Transverse colon (tissue), 4 donors: ENCODE measurements at regions not wholly inside any gene's neighbourhood (a gene's known extent, or its start where the extent isn't known, plus 50 kb on each side); places are given as distances from the start of the nearest gene placed in this dataset.

Experiments used
- EP300 ChIP-seq: sonication (generic); formaldehyde crosslinking; IDR thresholded peaks from one replicate; pipeline ENCODE4 v1.6.1; 2017; ENCODE audit warnings: antibody characterized with exemption, low read depth
- POLR2A ChIP-seq: fragments of 450-650 bp; IDR thresholded peaks from one replicate; pipeline ENCODE4 v1.6.1; 2016; ENCODE audit warnings: antibody characterized with exemption, mild to moderate bottlenecking, moderate library complexity
- POLR2AphosphoS5 ChIP-seq, 3 donors: sonication (generic); formaldehyde crosslinking; IDR thresholded peaks; one replicate each; pipeline ENCODE4 v1.6.1; 2016; ENCODE audit warnings: antibody characterized with exemption in 3 of 3
- TF ChIP-seq, protein P1 (sequence below), 5 experiments: fragments of 200-600 bp in 3 of 5; fragments of 450-650 bp in 2 of 5; sonication (generic) in 3 of 5; IDR thresholded peaks; 1 replicate in 2 of 5; 2 replicates in 3 of 5; pipeline ENCODE4 v1.5.1; 2016 to 2017; ENCODE audit warnings: antibody characterized with exemption in 5 of 5, inconsistent platforms in 3 of 5, mild to moderate bottlenecking in 2 of 5, moderate library complexity in 1 of 5

DNA sequence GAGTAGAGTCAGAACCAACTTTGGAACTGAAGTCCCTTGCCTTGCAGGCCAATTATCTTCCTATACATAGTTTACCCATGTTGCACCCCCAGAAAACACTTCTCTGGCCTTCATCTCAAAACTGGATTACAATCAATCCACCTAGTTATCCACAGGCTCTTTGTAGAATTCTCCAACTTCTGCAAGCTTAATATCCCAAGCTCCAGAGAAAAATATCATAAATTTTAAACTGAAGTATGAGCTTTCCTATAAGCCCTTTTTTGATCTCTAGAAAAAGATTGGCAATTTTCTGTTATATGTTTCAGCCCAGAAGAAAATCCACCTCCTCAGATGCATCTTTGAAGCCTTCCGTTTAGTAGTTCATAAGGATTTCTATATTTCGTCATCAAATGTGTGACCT, 553.4 kb downstream of the SNAPC1 start:
- TF ChIP-seq, protein P1, sequence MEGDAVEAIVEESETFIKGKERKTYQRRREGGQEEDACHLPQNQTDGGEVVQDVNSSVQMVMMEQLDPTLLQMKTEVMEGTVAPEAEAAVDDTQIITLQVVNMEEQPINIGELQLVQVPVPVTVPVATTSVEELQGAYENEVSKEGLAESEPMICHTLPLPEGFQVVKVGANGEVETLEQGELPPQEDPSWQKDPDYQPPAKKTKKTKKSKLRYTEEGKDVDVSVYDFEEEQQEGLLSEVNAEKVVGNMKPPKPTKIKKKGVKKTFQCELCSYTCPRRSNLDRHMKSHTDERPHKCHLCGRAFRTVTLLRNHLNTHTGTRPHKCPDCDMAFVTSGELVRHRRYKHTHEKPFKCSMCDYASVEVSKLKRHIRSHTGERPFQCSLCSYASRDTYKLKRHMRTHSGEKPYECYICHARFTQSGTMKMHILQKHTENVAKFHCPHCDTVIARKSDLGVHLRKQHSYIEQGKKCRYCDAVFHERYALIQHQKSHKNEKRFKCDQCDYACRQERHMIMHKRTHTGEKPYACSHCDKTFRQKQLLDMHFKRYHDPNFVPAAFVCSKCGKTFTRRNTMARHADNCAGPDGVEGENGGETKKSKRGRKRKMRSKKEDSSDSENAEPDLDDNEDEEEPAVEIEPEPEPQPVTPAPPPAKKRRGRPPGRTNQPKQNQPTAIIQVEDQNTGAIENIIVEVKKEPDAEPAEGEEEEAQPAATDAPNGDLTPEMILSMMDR (IDR thresholded peaks at IDR 0.05) = no peak
- TF ChIP-seq POLR2A = no peak
- TF ChIP-seq POLR2AphosphoS5 (IDR thresholded peaks at IDR 0.05) = no peak
- no peak for TF ChIP-seq EP300
